ENCODE measurements at regions not wholly inside any gene's neighbourhood (a gene's known extent, or its start where the extent isn't known, plus 50 kb on each side); places are given as distances from the start of the nearest gene placed in this dataset.

- no peak for DNase-seq
- no peaks in the 10 kb centered on the region for H3K4me1 ChIP-seq (ENCODE audit: control insufficient read depth, insufficient read depth, low read length)
- H3K27ac ChIP-seq (ENCODE audit: low read length), result no peak overlapping the region
- WGBS, result 91% methylated on average over 4 of the region's 4 CpGs
- intact Hi-C loops (cut with DNase I), result no loop called here
- no peaks in the 10 kb centered on the region for H3K9me3 ChIP-seq (ENCODE audit: control insufficient read depth, low read length)
- no peak for ATAC-seq
- no peaks in the 10 kb centered on the region for H3K27me3 ChIP-seq (ENCODE audit: control insufficient read depth, insufficient read depth)
- no peak overlapping the region for H3K4me3 ChIP-seq (ENCODE audit: low read length)
Observed at GRCh38 chr2:220167956-220168355, 540.5 kb downstream of the SLC4A3 start.

DNA sequence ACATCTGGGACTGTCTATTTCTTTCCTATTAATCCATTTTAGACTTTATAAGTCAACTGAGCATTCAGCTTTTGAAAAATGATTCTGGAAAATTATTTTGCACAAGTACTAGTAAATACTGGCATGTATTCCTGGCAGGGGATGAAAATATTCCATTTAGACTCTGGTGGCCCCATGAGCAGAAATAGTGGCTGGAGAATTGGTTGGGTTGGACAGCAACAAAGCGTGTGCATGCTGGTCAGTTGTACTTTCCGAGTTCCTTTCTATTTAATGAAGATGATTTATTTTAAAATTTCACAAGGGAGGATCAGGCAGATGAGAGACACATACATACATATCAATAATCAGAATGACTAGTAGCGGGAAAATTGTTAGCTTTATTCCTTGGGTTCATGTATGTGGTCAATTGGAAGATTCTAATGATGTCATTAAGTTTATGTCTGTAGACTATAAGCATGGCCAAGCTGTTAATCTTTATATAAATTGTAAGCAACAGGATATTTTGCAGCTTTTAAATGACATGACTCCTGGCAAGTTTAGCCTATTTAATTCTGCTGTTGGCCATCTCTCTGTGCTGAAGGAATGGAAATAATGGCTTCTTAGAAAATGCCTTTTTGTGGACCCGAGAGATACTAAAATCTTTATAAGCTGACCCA lies 541.6 kb downstream of the SLC4A3 start:
- H3K9me3 ChIP-seq (ENCODE audit: control insufficient read depth, low read length), result no peaks in the 10 kb centered on the region
- H3K4me3 ChIP-seq (ENCODE audit: low read length), result no peak overlapping the region
- intact Hi-C loops (cut with DNase I), result no loop called here
- H3K27ac ChIP-seq (ENCODE audit: low read length), result no peak overlapping the region
- DNase-seq (no peak), ATAC-seq (no peak)
- H3K4me1 ChIP-seq (ENCODE audit: control insufficient read depth, insufficient read depth, low read length), result no peaks in the 10 kb centered on the region
- WGBS, result 71% methylated on average over 4 of the region's 4 CpGs
- no peaks in the 10 kb centered on the region for H3K27me3 ChIP-seq (ENCODE audit: control insufficient read depth, insufficient read depth)

GRCh38 chr2:220174826-220175225 lies 547.4 kb downstream of the SLC4A3 start:
- Histone ChIP-seq H3K4me1 (ENCODE audit: control insufficient read depth, insufficient read depth, low read length) (no peaks in the 10 kb centered on the region), H3K4me3 (ENCODE audit: low read length) (no peak overlapping the region), H3K27ac (ENCODE audit: low read length) (no peak overlapping the region), H3K27me3 (ENCODE audit: control insufficient read depth, insufficient read depth) (no peaks in the 10 kb centered on the region), H3K9me3 (ENCODE audit: control insufficient read depth, low read length) (no peaks in the 10 kb centered on the region)
- no peak for ATAC-seq
- DNase-seq, result no peak
- intact Hi-C loops (cut with DNase I), result no loop called here
- 78% methylated on average over 2 of the region's 2 CpGs for WGBS

DNA sequence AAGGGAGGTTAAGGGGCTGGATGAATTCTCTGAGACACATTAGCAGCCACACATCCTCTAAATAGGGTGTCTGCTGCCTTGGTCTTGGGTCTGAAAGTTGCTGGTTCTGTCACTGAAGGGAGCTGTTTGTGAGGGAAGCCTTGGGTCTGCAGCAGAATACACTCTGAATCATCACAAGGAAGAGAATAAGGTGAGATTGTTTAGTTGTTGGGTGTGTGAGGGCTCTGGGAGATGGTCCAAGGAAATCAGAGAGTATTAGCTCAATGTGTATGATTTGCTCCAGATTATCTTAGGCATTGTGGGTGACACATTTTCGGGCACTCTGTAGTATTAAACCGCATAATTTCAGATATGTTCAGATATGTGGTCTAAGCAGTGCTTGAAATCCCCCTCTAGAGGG lies 548.5 kb downstream of the SLC4A3 start:
- DNase-seq (no peak), ATAC-seq (no peak)
- H3K9me3 ChIP-seq (ENCODE audit: control insufficient read depth, low read length), result no peaks in the 10 kb centered on the region
- intact Hi-C loops (cut with DNase I), result no loop called here
- WGBS, result 83% methylated on average over 2 of the region's 2 CpGs
- no peaks in the 10 kb centered on the region for H3K4me1 ChIP-seq (ENCODE audit: control insufficient read depth, insufficient read depth, low read length)
- no peak overlapping the region for H3K4me3 ChIP-seq (ENCODE audit: low read length)
- H3K27ac ChIP-seq (ENCODE audit: low read length), result no peak overlapping the region
- H3K27me3 ChIP-seq (ENCODE audit: control insufficient read depth, insufficient read depth), result no peaks in the 10 kb centered on the region

- DNase-seq (no peak), ATAC-seq (no peak)
- no peaks in the 10 kb centered on the region for H3K27me3 ChIP-seq (ENCODE audit: control insufficient read depth, insufficient read depth)
- no peak overlapping the region for H3K4me3 ChIP-seq (ENCODE audit: low read length)
- 85% methylated on average over 6 of the region's 6 CpGs for WGBS
- intact Hi-C loops (cut with DNase I), result no loop called here
- H3K27ac ChIP-seq (ENCODE audit: low read length), result no peak overlapping the region
- H3K4me1 ChIP-seq (ENCODE audit: control insufficient read depth, insufficient read depth, low read length), result no peaks in the 10 kb centered on the region
- no peaks in the 10 kb centered on the region for H3K9me3 ChIP-seq (ENCODE audit: control insufficient read depth, low read length)
Observed at GRCh38 chr2:220178991-220179695, 551.7 kb downstream of the SLC4A3 start.

DNA sequence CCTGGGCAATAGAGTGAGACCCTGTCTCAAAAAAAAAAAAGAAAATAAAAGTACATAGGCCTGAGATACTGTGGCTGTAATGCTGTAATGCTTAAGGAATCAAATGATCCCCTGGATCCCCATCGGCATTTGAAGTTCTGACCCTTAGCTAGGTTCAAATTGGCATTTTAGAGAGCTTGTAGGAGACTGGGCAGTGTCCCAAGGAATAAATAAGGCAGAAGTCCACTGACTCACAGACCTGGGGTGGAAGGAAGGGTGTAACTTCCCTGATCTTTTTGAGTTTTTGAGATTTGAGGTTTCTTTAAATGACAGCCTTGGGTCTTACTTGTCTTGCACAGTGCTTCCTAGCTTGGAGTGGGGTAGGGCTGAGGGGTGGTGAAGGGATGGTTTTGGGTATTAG lies 553.7 kb downstream of the SLC4A3 start:
- no peak for DNase-seq
- intact Hi-C loops (cut with DNase I), result no loop called here
- Histone ChIP-seq H3K4me3 (ENCODE audit: low read length) (no peak overlapping the region), H3K9me3 (ENCODE audit: control insufficient read depth, low read length) (no peaks in the 10 kb centered on the region), H3K4me1 (ENCODE audit: control insufficient read depth, insufficient read depth, low read length) (no peaks in the 10 kb centered on the region), H3K27me3 (ENCODE audit: control insufficient read depth, insufficient read depth) (no peaks in the 10 kb centered on the region), H3K27ac (ENCODE audit: low read length) (no peak overlapping the region)
- no peak for ATAC-seq
- WGBS, result 94% methylated on average over 1 of the region's 1 CpG

- no peak overlapping the region for H3K4me3 ChIP-seq (ENCODE audit: low read length)
- no peak for ATAC-seq
- no peaks in the 10 kb centered on the region for H3K9me3 ChIP-seq (ENCODE audit: control insufficient read depth, low read length)
- 80% methylated on average over 3 of the region's 3 CpGs for WGBS
- no peak overlapping the region for H3K27ac ChIP-seq (ENCODE audit: low read length)
- H3K4me1 ChIP-seq (ENCODE audit: control insufficient read depth, insufficient read depth, low read length), result no peaks in the 10 kb centered on the region
- intact Hi-C loops (cut with DNase I), result no loop called here
- H3K27me3 ChIP-seq (ENCODE audit: control insufficient read depth, insufficient read depth), result no peaks in the 10 kb centered on the region
- no peak for DNase-seq
Observed at GRCh38 chr2:220182790-220183189, 555.4 kb downstream of the SLC4A3 start.

DNA sequence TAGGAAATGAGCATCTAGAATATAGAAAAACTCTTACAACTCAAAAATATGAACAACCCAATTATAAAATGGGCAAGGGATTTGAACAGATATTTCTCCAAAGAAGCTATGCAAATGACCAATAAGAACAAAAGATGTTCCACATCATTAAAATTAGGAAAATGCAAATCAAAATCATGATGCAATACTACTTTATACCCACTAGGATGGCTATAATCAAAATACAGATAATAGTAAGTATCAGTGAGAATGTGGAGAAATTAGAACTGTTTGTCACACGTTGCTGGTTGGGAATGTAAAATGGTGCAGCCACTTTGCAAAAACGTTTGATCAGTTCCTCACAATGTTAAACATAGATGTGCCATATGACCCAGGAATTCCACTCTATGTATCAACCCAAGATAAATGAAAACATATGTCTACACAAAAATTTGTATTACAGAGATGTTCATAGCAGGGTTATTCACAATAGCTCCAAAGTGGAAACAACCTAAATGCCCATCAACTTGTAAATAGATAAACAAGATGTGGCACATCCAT lies 558.4 kb downstream of the SLC4A3 start:
- Histone ChIP-seq H3K4me3 (ENCODE audit: low read length) (no peak overlapping the region), H3K9me3 (ENCODE audit: control insufficient read depth, low read length) (no peaks in the 10 kb centered on the region), H3K27ac (ENCODE audit: low read length) (no peak overlapping the region), H3K4me1 (ENCODE audit: control insufficient read depth, insufficient read depth, low read length) (no peaks in the 10 kb centered on the region), H3K27me3 (ENCODE audit: control insufficient read depth, insufficient read depth) (no peaks in the 10 kb centered on the region)
- WGBS, result 44% methylated on average over 2 of the region's 2 CpGs
- intact Hi-C loops (cut with DNase I), result no loop called here
- ATAC-seq (no peak), DNase-seq (no peak)

DNA sequence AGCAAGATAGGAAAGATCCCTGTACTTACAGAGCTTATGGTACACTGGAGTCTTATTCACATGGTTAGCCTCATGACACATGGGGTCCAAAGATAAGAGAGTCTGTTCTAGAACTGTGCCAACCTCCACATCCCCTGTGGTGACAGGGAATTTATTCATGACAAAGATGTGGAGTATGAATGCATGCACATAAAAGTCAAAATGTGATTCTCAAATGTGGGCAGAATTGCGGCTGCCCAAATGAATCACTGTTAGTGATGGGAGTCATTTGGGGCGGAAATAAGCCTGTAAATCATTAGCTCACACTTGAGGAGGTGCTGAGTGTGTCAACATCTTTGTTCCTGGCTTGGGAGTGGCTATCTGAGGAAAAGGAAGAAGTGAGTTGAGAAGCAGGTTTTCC lies 560.6 kb downstream of the SLC4A3 start:
- intact Hi-C loops (cut with DNase I), result no loop called here
- WGBS, result 77% methylated on average over 2 of the region's 2 CpGs
- DNase-seq, result no peak

DNA sequence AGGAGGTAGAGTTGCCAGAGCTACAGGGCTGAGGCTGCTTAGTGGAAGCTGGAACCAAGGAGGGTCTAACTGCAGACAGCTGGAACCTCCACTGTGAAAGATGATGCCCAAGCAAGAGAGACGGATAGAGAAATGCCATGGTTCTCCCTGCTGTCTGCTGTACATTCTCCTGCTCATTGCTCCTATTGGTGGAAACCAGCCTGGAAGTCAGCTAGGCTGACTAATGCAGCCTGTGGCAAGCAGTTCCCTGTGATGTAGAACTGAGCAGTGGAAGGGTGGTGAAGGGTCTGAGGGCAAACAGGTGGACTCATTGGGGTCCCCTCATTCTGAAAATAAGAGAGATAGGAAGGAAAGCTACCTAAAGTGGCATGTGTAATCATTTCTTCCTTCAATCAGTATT lies 563.6 kb downstream of the SLC4A3 start:
- intact Hi-C loops (cut with DNase I), result no loop called here

More for the DNA sequence above, 560.6 kb downstream of the SLC4A3 start:
- Histone ChIP-seq H3K9me3 (ENCODE audit: control insufficient read depth, low read length) (no peaks in the 10 kb centered on the region), H3K27me3 (ENCODE audit: control insufficient read depth, insufficient read depth) (no peaks in the 10 kb centered on the region), H3K4me1 (ENCODE audit: control insufficient read depth, insufficient read depth, low read length) (no peaks in the 10 kb centered on the region), H3K4me3 (ENCODE audit: low read length) (no peak overlapping the region), H3K27ac (ENCODE audit: low read length) (no peak overlapping the region)
- no peak for ATAC-seq

DNA sequence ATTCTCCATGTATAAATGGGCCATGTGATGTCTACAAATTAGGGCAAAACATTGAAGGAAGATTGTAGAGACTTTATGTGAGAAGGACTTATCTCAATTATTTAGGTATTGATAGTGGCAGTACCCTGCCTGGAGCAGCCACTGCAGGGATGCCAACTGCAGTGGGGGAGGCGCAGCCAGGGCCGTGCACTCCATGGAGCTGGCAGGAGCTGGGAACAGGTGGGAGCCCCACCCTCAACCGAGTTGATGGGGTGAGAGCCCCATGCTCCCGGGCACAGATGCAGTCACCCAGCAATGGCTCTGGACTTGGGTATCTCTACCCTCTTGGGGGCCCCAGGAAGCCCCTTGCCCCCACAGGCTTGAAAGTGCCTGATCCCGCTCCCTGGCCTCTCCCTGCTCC lies 564.3 kb downstream of the SLC4A3 start:
- H3K27me3 ChIP-seq (ENCODE audit: control insufficient read depth, insufficient read depth), result no peaks in the 10 kb centered on the region
- no peak overlapping the region for H3K27ac ChIP-seq (ENCODE audit: low read length)
- no peaks in the 10 kb centered on the region for H3K9me3 ChIP-seq (ENCODE audit: control insufficient read depth, low read length)
- no peak for ATAC-seq
- WGBS, result 90% methylated on average over 5 of the region's 5 CpGs
- no peaks in the 10 kb centered on the region for H3K4me1 ChIP-seq (ENCODE audit: control insufficient read depth, insufficient read depth, low read length)
- intact Hi-C loops (cut with DNase I), result no loop called here
- DNase-seq, result no peak
- H3K4me3 ChIP-seq (ENCODE audit: low read length), result no peak overlapping the region

More for the DNA sequence above, 563.6 kb downstream of the SLC4A3 start:
- 2% methylated on average over 1 of the region's 1 CpG for WGBS
- no peak overlapping the region for H3K27ac ChIP-seq (ENCODE audit: low read length)
- no peaks in the 10 kb centered on the region for H3K27me3 ChIP-seq (ENCODE audit: control insufficient read depth, insufficient read depth)
- no peak overlapping the region for H3K4me3 ChIP-seq (ENCODE audit: low read length)
- no peaks in the 10 kb centered on the region for H3K4me1 ChIP-seq (ENCODE audit: control insufficient read depth, insufficient read depth, low read length)
- DNase-seq (no peak), ATAC-seq (no peak)
- no peaks in the 10 kb centered on the region for H3K9me3 ChIP-seq (ENCODE audit: control insufficient read depth, low read length)
